Loucy (cell line): ENCODE measurements at regions not wholly inside any gene's neighbourhood (a gene's known extent, or its start where the extent isn't known, plus 50 kb on each side); places are given as distances from the start of the nearest gene placed in this dataset.

Experiments used
- H2AFZ ChIP-seq: fragments of 200-600 bp; sonication (generic); 2 replicates; pipeline ENCODE4 v1.6.0; 2016; ENCODE audit warnings: antibody characterized with exemption, mild to moderate bottlenecking, low read length, moderate library complexity
- H3F3A ChIP-seq: fragments of 200-600 bp; 2 replicates; pipeline ENCODE4 v1.6.0; 2016; ENCODE audit warnings: antibody characterized with exemption, low read depth, mild to moderate bottlenecking
- H3K27me3 ChIP-seq: fragments of 200-600 bp; sonication (generic); 2 replicates; pipeline ENCODE4 v1.6.1; 2014; ENCODE audit warnings: low read length, mild to moderate bottlenecking; ENCODE audit not compliant: insufficient read depth, poor library complexity, severe bottlenecking
- H3K36me3 ChIP-seq: fragments of 200-600 bp; sonication (generic); 2 replicates; pipeline ENCODE4 v1.6.1; 2016; ENCODE audit warnings: low read length; ENCODE audit not compliant: insufficient read depth
- H3K4me1 ChIP-seq: fragments of 200-600 bp; sonication (generic); 2 replicates; pipeline ENCODE4 v1.5.1; 2014; ENCODE audit warnings: low read length, mild to moderate bottlenecking; ENCODE audit not compliant: insufficient read depth, poor library complexity, severe bottlenecking
- H3K4me2 ChIP-seq: fragments of 200-600 bp; sonication (generic); 2 replicates; pipeline ENCODE4 v1.6.0; 2014; ENCODE audit warnings: antibody characterized with exemption, low read length, low read depth, mild to moderate bottlenecking; ENCODE audit not compliant: poor library complexity, severe bottlenecking
- H3K4me3 ChIP-seq: fragments of 200-600 bp; sonication (generic); 2 replicates; pipeline ENCODE4 v1.5.1; 2014; ENCODE audit warnings: low read length, mild to moderate bottlenecking, mixed read lengths; ENCODE audit not compliant: poor library complexity, severe bottlenecking
- H3K79me2 ChIP-seq: fragments of 200-600 bp; sonication (generic); 2 replicates; pipeline ENCODE4 v1.6.1; 2014; ENCODE audit warnings: low read length; ENCODE audit not compliant: insufficient read depth
- H3K9ac ChIP-seq: fragments of 200-600 bp; sonication (generic); 2 replicates; pipeline ENCODE4 v1.6.0; 2014; ENCODE audit warnings: mild to moderate bottlenecking, low read depth, low read length, moderate library complexity; ENCODE audit not compliant: poor library complexity, severe bottlenecking
- H3K9me2 ChIP-seq: fragments of 200-600 bp; sonication (generic); replicated peaks from 2 replicates; pipeline ENCODE4 v1.6.1; 2016; ENCODE audit warnings: low read depth, low read length, mixed read lengths
- H3K9me3 ChIP-seq: fragments of 200-600 bp; sonication (generic); 2 replicates; pipeline ENCODE4 v1.6.1; 2014; ENCODE audit warnings: mild to moderate bottlenecking, antibody characterized with exemption, low read length, low read depth; ENCODE audit not compliant: insufficient read depth
- H4K20me1 ChIP-seq: fragments of 200-600 bp; sonication (generic); 2 replicates; pipeline ENCODE4 v1.6.0; 2014; ENCODE audit warnings: antibody characterized with exemption, low read length, mild to moderate bottlenecking; ENCODE audit not compliant: insufficient read depth, poor library complexity, severe bottlenecking
- CTCF ChIP-seq: fragments of 200-600 bp; sonication (generic); conservative IDR thresholded peaks from 2 replicates; pipeline ENCODE4 v1.5.1; 2014; ENCODE audit warnings: mild to moderate bottlenecking, antibody characterized with exemption, low read length
- EZH2phosphoT487 ChIP-seq: fragments of 200-600 bp; IDR thresholded peaks from 2 replicates; pipeline ENCODE4 v1.6.1; 2018; ENCODE audit warnings: antibody characterized with exemption, mild to moderate bottlenecking, moderate library complexity, borderline replicate concordance

DNA sequence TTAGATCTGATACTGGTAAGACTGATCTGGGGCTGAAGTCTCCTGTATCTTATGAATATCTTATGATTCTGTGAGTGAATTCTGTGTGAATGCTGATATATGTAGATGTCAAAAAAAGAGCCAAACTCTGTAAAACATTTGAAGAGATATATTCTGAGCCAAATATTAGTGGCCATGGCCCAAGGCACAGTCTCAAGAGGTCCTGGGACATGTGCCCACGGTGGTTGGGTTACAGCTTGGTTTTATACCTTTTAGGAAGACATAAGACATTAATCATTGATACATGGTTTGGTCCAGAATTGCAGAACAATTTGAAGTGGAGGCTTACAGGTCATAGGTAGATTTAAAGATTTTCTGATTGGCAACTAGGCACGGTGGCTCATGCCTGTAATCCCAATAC is 118.3 kb downstream of the KCNK1 start:
- Histone ChIP-seq H3K36me3 (no peaks in the 10 kb centered on the region), H3K4me1 (no peaks in the 10 kb centered on the region), H4K20me1 (no peaks in the 10 kb centered on the region), H3F3A (no peaks in the 10 kb centered on the region), H2AFZ (no peak overlapping the region), H3K79me2 (no peaks in the 10 kb centered on the region), H3K9me2 (no peaks in the 10 kb centered on the region), H3K9me3 (no peaks in the 10 kb centered on the region), H3K4me2 (no peak overlapping the region), H3K9ac (no peak overlapping the region), H3K27me3 (no peaks in the 10 kb centered on the region), H3K4me3 (no peak overlapping the region)
- no peak for TF ChIP-seq CTCF
- no peak for TF ChIP-seq EZH2phosphoT487

GRCh38 chr1:233734456-233734855 is 120.5 kb downstream of the KCNK1 start:
- Histone ChIP-seq H2AFZ (no peak overlapping the region), H4K20me1 (no peaks in the 10 kb centered on the region), H3K4me1 (no peaks in the 10 kb centered on the region), H3K27me3 (no peaks in the 10 kb centered on the region), H3F3A (no peaks in the 10 kb centered on the region), H3K79me2 (no peaks in the 10 kb centered on the region), H3K4me3 (no peak overlapping the region), H3K4me2 (no peak overlapping the region), H3K9me3 (no peaks in the 10 kb centered on the region), H3K9me2 (no peaks in the 10 kb centered on the region), H3K9ac (no peak overlapping the region), H3K36me3 (no peaks in the 10 kb centered on the region)
- TF ChIP-seq EZH2phosphoT487 (no peak), CTCF (no peak)

GRCh38 chr1:233735331-233735730 is 121.4 kb downstream of the KCNK1 start:
- Histone ChIP-seq H3K9me3 (no peaks in the 10 kb centered on the region), H3K27me3 (no peaks in the 10 kb centered on the region), H4K20me1 (no peaks in the 10 kb centered on the region), H3K4me3 (no peak overlapping the region), H3K36me3 (no peaks in the 10 kb centered on the region), H2AFZ (no peak overlapping the region), H3F3A (no peaks in the 10 kb centered on the region), H3K4me2 (no peak overlapping the region), H3K9ac (no peak overlapping the region), H3K79me2 (no peaks in the 10 kb centered on the region), H3K9me2 (no peaks in the 10 kb centered on the region), H3K4me1 (no peaks in the 10 kb centered on the region)
- no peak for TF ChIP-seq EZH2phosphoT487
- TF ChIP-seq CTCF: no peak
